Activated CD4-positive, alpha-beta memory T cell treated with anti-CD3 and anti-CD28 coated beads, Interleukin-2, amount 10 ng/mL, durations not matched to agents 7 days and 5 days (primary cell): ENCODE measurements at regions not wholly inside any gene's neighbourhood (a gene's known extent, or its start where the extent isn't known, plus 50 kb on each side); places are given as distances from the start of the nearest gene placed in this dataset.

Experiments used
- CTCF ChIA-PET: fragments of 350-600 bp; sonication (Branson Sonifier 250); formaldehyde crosslinking; loops from one replicate; lab custom pipeline; 2021; ENCODE audit warnings: antibody characterized with exemption, inconsistent platforms; lab: Charles Lee
- POLR2A ChIA-PET: fragments of 350-600 bp; sonication (Branson Sonifier 250); formaldehyde crosslinking; loops from one replicate; lab custom pipeline; 2021; ENCODE audit warnings: antibody characterized with exemption; lab: Charles Lee
- DNase-seq: peaks from one replicate; pipeline ENCODE4 v3.0.0-alpha.2; 2020
- H3K27ac Mint-ChIP-seq: one replicate; pipeline ENCODE4 v1.8.0; 2021; ENCODE audit warnings: mild to moderate bottlenecking, mixed read lengths
- H3K27me3 Mint-ChIP-seq: one replicate; pipeline ENCODE4 v1.8.0; 2021; ENCODE audit warnings: mixed read lengths
- H3K36me3 Mint-ChIP-seq: one replicate; pipeline ENCODE4 v1.8.0; 2021; ENCODE audit warnings: low read depth, mixed read lengths
- H3K4me1 Mint-ChIP-seq: one replicate; pipeline ENCODE4 v1.8.0; 2021; ENCODE audit warnings: mixed read lengths
- H3K4me3 Mint-ChIP-seq: one replicate; pipeline ENCODE4 v1.8.0; 2021; ENCODE audit warnings: mild to moderate bottlenecking, mixed read lengths
- H3K9me3 Mint-ChIP-seq: one replicate; pipeline ENCODE4 v1.8.0; 2021; ENCODE audit warnings: mixed read lengths

GRCh38 chr9:81506941-81507864 is 182.1 kb downstream of the TLE1 start:
- DNase-seq: no peak
- peaks cover 9% of the 10 kb centered on the region for H3K9me3 Mint-ChIP-seq
- no peak overlapping the region for H3K4me3 Mint-ChIP-seq
- H3K27ac Mint-ChIP-seq: no peak overlapping the region
- CTCF ChIA-PET: no interaction called here
- no peaks in the 10 kb centered on the region for H3K36me3 Mint-ChIP-seq
- POLR2A ChIA-PET: no interaction called here
- no peaks in the 10 kb centered on the region for H3K4me1 Mint-ChIP-seq
- H3K27me3 Mint-ChIP-seq: no peaks in the 10 kb centered on the region

GRCh38 chr9:81499594-81499993 is 189.8 kb downstream of the TLE1 start:
- POLR2A ChIA-PET: no interaction called here
- H3K4me1 Mint-ChIP-seq: no peaks in the 10 kb centered on the region
- DNase-seq: no peak
- H3K27ac Mint-ChIP-seq: no peak overlapping the region
- no peaks in the 10 kb centered on the region for H3K36me3 Mint-ChIP-seq
- H3K27me3 Mint-ChIP-seq: no peaks in the 10 kb centered on the region
- H3K9me3 Mint-ChIP-seq: peaks cover 12% of the 10 kb centered on the region
- no peak overlapping the region for H3K4me3 Mint-ChIP-seq
- CTCF ChIA-PET: no interaction called here

GRCh38 chr9:81499021-81499454 is 190.3 kb downstream of the TLE1 start:
- POLR2A ChIA-PET: no interaction called here
- Mint-ChIP-seq H3K36me3 (no peaks in the 10 kb centered on the region), H3K9me3 (peaks cover 12% of the 10 kb centered on the region), H3K4me1 (no peaks in the 10 kb centered on the region), H3K4me3 (no peak overlapping the region), H3K27me3 (no peaks in the 10 kb centered on the region), H3K27ac (no peak overlapping the region)
- CTCF ChIA-PET: no interaction called here
- no peak for DNase-seq

- Mint-ChIP-seq H3K27ac (no peak overlapping the region), H3K27me3 (no peaks in the 10 kb centered on the region), H3K36me3 (no peaks in the 10 kb centered on the region), H3K4me3 (no peak overlapping the region), H3K4me1 (no peaks in the 10 kb centered on the region), H3K9me3 (peaks cover 12% of the 10 kb centered on the region)
- no peak for DNase-seq
- ChIA-PET CTCF (no interaction called here), POLR2A (no interaction called here)
Observed at GRCh38 chr9:81498576-81498975, 190.8 kb downstream of the TLE1 start.

GRCh38 chr9:81497091-81497490 is 192.3 kb downstream of the TLE1 start:
- Mint-ChIP-seq H3K4me3 (no peak overlapping the region), H3K4me1 (no peaks in the 10 kb centered on the region), H3K9me3 (peaks cover 12% of the 10 kb centered on the region), H3K36me3 (no peaks in the 10 kb centered on the region), H3K27ac (no peak overlapping the region), H3K27me3 (no peaks in the 10 kb centered on the region)
- CTCF ChIA-PET: no interaction called here
- POLR2A ChIA-PET: no interaction called here
- no peak for DNase-seq

GRCh38 chr9:81492710-81493447 is 196.5 kb downstream of the TLE1 start:
- ChIA-PET CTCF (no interaction called here), POLR2A (no interaction called here)
- H3K4me3 Mint-ChIP-seq: no peak overlapping the region
- no peak overlapping the region for H3K27ac Mint-ChIP-seq
- no peak for DNase-seq
- no peaks in the 10 kb centered on the region for H3K36me3 Mint-ChIP-seq
- no peaks in the 10 kb centered on the region for H3K4me1 Mint-ChIP-seq
- H3K9me3 Mint-ChIP-seq: peaks cover 13% of the 10 kb centered on the region
- no peaks in the 10 kb centered on the region for H3K27me3 Mint-ChIP-seq

GRCh38 chr9:81490605-81491331 is 198.6 kb downstream of the TLE1 start:
- DNase-seq: no peak
- no peaks in the 10 kb centered on the region for H3K36me3 Mint-ChIP-seq
- ChIA-PET POLR2A (no interaction called here), CTCF (no interaction called here)
- H3K9me3 Mint-ChIP-seq: peaks cover 5% of the 10 kb centered on the region
- no peaks in the 10 kb centered on the region for H3K4me1 Mint-ChIP-seq
- no peak overlapping the region for H3K4me3 Mint-ChIP-seq
- H3K27me3 Mint-ChIP-seq: no peaks in the 10 kb centered on the region
- no peak overlapping the region for H3K27ac Mint-ChIP-seq

- Mint-ChIP-seq H3K36me3 (no peaks in the 10 kb centered on the region), H3K4me1 (no peaks in the 10 kb centered on the region), H3K27ac (no peak overlapping the region), H3K9me3 (peaks cover 5% of the 10 kb centered on the region), H3K4me3 (no peak overlapping the region), H3K27me3 (no peaks in the 10 kb centered on the region)
- ChIA-PET CTCF (no interaction called here), POLR2A (no interaction called here)
- no peak for DNase-seq
Observed at GRCh38 chr9:81489046-81489445, 200.3 kb downstream of the TLE1 start.

GRCh38 chr9:81480828-81481604 is 208.3 kb downstream of the TLE1 start:
- Mint-ChIP-seq H3K4me1 (no peaks in the 10 kb centered on the region), H3K4me3 (no peak overlapping the region), H3K27me3 (no peaks in the 10 kb centered on the region), H3K9me3 (peaks cover 3% of the 10 kb centered on the region), H3K27ac (no peak overlapping the region), H3K36me3 (no peaks in the 10 kb centered on the region)
- ChIA-PET CTCF (no interaction called here), POLR2A (no interaction called here)
- no peak for DNase-seq

GRCh38 chr9:81479573-81479972 is 209.8 kb downstream of the TLE1 start:
- ChIA-PET POLR2A (no interaction called here), CTCF (no interaction called here)
- no peaks in the 10 kb centered on the region for H3K27me3 Mint-ChIP-seq
- DNase-seq: no peak
- peaks cover 3% of the 10 kb centered on the region for H3K9me3 Mint-ChIP-seq
- no peak overlapping the region for H3K27ac Mint-ChIP-seq
- no peak overlapping the region for H3K4me3 Mint-ChIP-seq
- H3K36me3 Mint-ChIP-seq: no peaks in the 10 kb centered on the region
- H3K4me1 Mint-ChIP-seq: no peaks in the 10 kb centered on the region

- Mint-ChIP-seq H3K27me3 (no peaks in the 10 kb centered on the region), H3K9me3 (peaks cover 3% of the 10 kb centered on the region), H3K4me3 (no peak overlapping the region), H3K27ac (no peak overlapping the region), H3K4me1 (no peaks in the 10 kb centered on the region), H3K36me3 (no peaks in the 10 kb centered on the region)
- ChIA-PET POLR2A (no interaction called here), CTCF (no interaction called here)
- DNase-seq: no peak
Observed at GRCh38 chr9:81477669-81478068, 211.7 kb downstream of the TLE1 start.

GRCh38 chr9:81476813-81477490 is 212.4 kb downstream of the TLE1 start:
- peaks cover 3% of the 10 kb centered on the region for H3K9me3 Mint-ChIP-seq
- no peaks in the 10 kb centered on the region for H3K4me1 Mint-ChIP-seq
- H3K36me3 Mint-ChIP-seq: no peaks in the 10 kb centered on the region
- H3K27ac Mint-ChIP-seq: no peak overlapping the region
- ChIA-PET POLR2A (no interaction called here), CTCF (no interaction called here)
- DNase-seq: no peak
- no peaks in the 10 kb centered on the region for H3K27me3 Mint-ChIP-seq
- no peak overlapping the region for H3K4me3 Mint-ChIP-seq
